Suprapubic skin (tissue), 4 donors: ENCODE measurements at regions not wholly inside any gene's neighbourhood (a gene's known extent, or its start where the extent isn't known, plus 50 kb on each side); places are given as distances from the start of the nearest gene placed in this dataset.

Experiments
- DNase-seq, 2 donors: peaks; one replicate each; pipeline ENCODE4 v3.0.0-alpha.2; 2019; ENCODE audit warnings: low spot score in 2 of 2
- H3K27ac ChIP-seq: fragments of 200-600 bp; sonication (generic); one replicate; pipeline ENCODE4 v1.5.1; 2019
- H3K27me3 ChIP-seq: fragments of 200-600 bp; sonication (generic); one replicate; pipeline ENCODE4 v1.5.1; 2019
- H3K36me3 ChIP-seq: fragments of 200-600 bp; sonication (generic); one replicate; pipeline ENCODE4 v1.5.1; 2019
- H3K4me1 ChIP-seq: fragments of 200-600 bp; sonication (generic); one replicate; pipeline ENCODE4 v1.5.1; 2019
- H3K4me3 ChIP-seq: fragments of 200-600 bp; sonication (generic); one replicate; pipeline ENCODE4 v1.5.1; 2019; ENCODE audit warnings: mild to moderate bottlenecking
- H3K9me3 ChIP-seq: fragments of 200-600 bp; sonication (generic); one replicate; pipeline ENCODE4 v1.5.1; 2019
- EP300 ChIP-seq: sonication (generic); formaldehyde crosslinking; IDR thresholded peaks from one replicate; pipeline ENCODE4 v1.6.1; 2017; ENCODE audit warnings: antibody characterized with exemption
- POLR2A ChIP-seq, 2 donors: fragments of 450-650 bp; IDR thresholded peaks; one replicate each; pipeline ENCODE4 v1.6.1; 2017; ENCODE audit warnings: antibody characterized with exemption in 2 of 2, mild to moderate bottlenecking in 2 of 2, moderate library complexity in 2 of 2
- POLR2AphosphoS5 ChIP-seq, 3 donors: sonication (generic); formaldehyde crosslinking; IDR thresholded peaks; one replicate each; pipeline ENCODE4 v1.6.1; 2017; ENCODE audit warnings: antibody characterized with exemption in 3 of 3
- whole genome bisulfite sequencing: methylation state at CpG from one replicate; pipeline ENCODE4 v1.1.5; 2018; 5-methylcytosine and 5-hydroxymethylcytosine counted together
- TF ChIP-seq, protein P1 (sequence below), 2 donors: fragments of 200-600 bp in 1 of 2; fragments of 450-650 bp in 1 of 2; sonication (generic) in 1 of 2; IDR thresholded peaks; one replicate each; pipeline ENCODE4 v1.5.1; 2016 to 2019; ENCODE audit warnings: antibody characterized with exemption in 2 of 2, mild to moderate bottlenecking in 1 of 2, moderate library complexity in 1 of 2

DNA sequence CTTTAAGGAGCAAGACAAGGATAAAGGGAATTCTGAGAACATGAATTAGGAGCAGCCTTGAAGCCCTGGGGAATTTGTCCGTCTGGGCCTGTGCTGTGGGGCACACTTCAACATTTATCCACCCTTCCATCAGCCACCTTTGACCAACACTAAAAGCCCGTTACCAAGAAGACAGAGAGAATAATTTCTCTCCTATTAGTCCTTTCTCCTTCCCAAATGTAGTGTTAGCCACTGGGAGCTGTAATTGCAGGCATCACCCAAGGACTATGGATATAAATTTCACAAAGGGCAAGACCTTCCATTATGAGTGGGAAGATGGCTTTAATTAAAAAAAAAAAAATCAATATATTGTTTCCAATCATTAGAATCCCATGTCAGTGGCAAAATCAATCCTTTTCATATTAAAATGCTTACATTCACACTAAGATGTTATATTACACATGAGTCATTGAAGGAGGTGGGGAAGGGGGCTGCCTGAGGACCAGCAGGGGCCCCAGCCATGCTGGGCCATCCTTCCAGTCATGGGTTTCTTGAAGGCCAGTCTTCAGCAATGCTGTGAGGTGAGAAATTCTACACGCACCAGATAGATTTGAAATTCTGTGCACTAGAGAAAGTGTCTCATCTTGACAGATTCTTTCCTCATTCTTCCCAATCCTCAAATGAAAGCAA is 292.5 kb upstream of the NRP1 start:
- H3K27ac ChIP-seq = no peak overlapping the region

DNA sequence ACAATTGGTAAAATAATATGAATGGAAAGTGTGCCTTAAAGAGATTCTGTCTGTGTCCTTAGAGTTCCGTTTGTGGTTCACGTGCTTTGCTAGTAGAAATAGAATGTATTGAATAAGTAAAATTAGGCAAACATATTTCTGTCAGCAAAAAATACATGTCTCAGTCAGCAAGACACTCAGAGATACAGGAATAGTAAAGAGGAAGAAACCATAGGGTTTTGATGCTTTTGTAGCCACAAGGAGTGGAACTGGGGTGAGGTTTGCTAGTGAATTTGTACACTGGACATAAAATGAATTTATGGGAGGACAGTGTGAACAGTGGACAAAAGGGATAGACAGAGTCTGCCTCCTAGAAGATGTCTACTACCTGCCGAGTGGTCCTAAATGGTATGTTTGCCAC is 289.2 kb upstream of the NRP1 start:
- H3K4me3 ChIP-seq = no peak overlapping the region
- no peaks in the 10 kb centered on the region for H3K27me3 ChIP-seq
- DNase-seq = no peak
- H3K27ac ChIP-seq = no peak overlapping the region
- H3K9me3 ChIP-seq = no peaks in the 10 kb centered on the region
- no peaks in the 10 kb centered on the region for H3K4me1 ChIP-seq
- no peak for TF ChIP-seq EP300
- no peak for TF ChIP-seq POLR2AphosphoS5 (IDR thresholded peaks at IDR 0.05)
- TF ChIP-seq, protein P1, sequence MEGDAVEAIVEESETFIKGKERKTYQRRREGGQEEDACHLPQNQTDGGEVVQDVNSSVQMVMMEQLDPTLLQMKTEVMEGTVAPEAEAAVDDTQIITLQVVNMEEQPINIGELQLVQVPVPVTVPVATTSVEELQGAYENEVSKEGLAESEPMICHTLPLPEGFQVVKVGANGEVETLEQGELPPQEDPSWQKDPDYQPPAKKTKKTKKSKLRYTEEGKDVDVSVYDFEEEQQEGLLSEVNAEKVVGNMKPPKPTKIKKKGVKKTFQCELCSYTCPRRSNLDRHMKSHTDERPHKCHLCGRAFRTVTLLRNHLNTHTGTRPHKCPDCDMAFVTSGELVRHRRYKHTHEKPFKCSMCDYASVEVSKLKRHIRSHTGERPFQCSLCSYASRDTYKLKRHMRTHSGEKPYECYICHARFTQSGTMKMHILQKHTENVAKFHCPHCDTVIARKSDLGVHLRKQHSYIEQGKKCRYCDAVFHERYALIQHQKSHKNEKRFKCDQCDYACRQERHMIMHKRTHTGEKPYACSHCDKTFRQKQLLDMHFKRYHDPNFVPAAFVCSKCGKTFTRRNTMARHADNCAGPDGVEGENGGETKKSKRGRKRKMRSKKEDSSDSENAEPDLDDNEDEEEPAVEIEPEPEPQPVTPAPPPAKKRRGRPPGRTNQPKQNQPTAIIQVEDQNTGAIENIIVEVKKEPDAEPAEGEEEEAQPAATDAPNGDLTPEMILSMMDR (IDR thresholded peaks at IDR 0.05) = no peak
- no peak for TF ChIP-seq POLR2A (IDR thresholded peaks at IDR 0.05)
- WGBS = 80% methylated on average over 3 of the region's 3 CpGs
- no peaks in the 10 kb centered on the region for H3K36me3 ChIP-seq

More for the DNA sequence above, 292.5 kb upstream of the NRP1 start:
- Histone ChIP-seq H3K4me1 (peaks cover 2% of the 10 kb centered on the region), H3K27me3 (no peaks in the 10 kb centered on the region), H3K4me3 (no peak overlapping the region), H3K36me3 (no peaks in the 10 kb centered on the region), H3K9me3 (no peaks in the 10 kb centered on the region)
- TF ChIP-seq POLR2A (IDR thresholded peaks at IDR 0.05) = no peak
- TF ChIP-seq, protein P1 (IDR thresholded peaks at IDR 0.05) = no peak
- no peak for TF ChIP-seq EP300
- no peak for TF ChIP-seq POLR2AphosphoS5 (IDR thresholded peaks at IDR 0.05)
- DNase-seq = no peak
- WGBS = 97% methylated on average over 3 of the region's 3 CpGs

DNA sequence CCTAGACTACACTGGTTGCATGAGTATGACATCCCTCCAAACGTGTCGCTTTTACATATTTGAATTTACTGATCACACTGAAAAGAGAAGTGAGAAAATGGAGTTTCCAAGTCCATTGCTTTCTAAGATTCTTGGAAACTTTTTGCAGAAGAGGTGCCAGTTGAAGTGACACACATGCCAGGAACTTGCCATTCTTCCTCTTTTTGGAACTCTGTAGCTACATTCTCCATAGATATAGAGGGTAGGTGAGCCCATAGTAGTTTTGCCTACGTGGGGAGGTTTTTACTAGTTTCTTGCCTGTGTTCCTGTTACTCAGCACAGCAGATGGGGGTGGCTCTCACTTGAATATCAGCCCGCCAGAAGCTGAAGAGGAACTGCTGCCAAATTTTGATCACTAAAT is 286.6 kb upstream of the NRP1 start:
- WGBS = 55% methylated on average over 4 of the region's 4 CpGs
- no peak for DNase-seq

DNA sequence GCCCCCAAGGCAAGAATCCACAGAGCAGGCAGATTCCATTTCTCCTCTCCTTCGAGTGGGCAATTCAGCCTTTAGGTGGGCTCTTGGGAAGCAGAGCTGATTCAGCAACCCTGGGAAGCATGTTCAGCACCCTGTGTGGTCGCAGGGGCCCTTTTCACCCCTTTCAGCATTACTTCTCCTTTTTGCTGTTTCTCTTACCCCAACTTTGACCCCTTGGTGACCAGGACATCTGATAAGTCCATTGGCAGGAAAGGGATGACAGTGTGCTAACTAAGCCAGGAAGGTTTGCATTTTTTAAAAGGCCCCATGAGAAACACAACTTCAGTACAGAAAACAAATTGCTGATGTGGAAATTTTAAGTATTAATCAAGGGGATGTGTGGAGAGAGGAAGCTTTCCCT is 283.7 kb upstream of the NRP1 start:
- Histone ChIP-seq H3K4me1 (no peaks in the 10 kb centered on the region), H3K36me3 (no peaks in the 10 kb centered on the region), H3K27ac (no peak overlapping the region), H3K9me3 (no peaks in the 10 kb centered on the region), H3K27me3 (no peaks in the 10 kb centered on the region), H3K4me3 (no peak overlapping the region)
- 82% methylated on average over 2 of the region's 2 CpGs for WGBS
- TF ChIP-seq EP300 (no peak), POLR2A (IDR thresholded peaks at IDR 0.05) (no peak), POLR2AphosphoS5 (IDR thresholded peaks at IDR 0.05) (no peak)
- TF ChIP-seq, protein P1 (IDR thresholded peaks at IDR 0.05) = no peak
- no peak for DNase-seq

More for the DNA sequence above, 286.6 kb upstream of the NRP1 start:
- Histone ChIP-seq H3K27ac (no peak overlapping the region), H3K4me3 (no peak overlapping the region), H3K27me3 (no peaks in the 10 kb centered on the region), H3K36me3 (no peaks in the 10 kb centered on the region), H3K9me3 (no peaks in the 10 kb centered on the region), H3K4me1 (no peaks in the 10 kb centered on the region)
- TF ChIP-seq EP300 = no peak
- TF ChIP-seq, protein P1 (IDR thresholded peaks at IDR 0.05) = no peak
- TF ChIP-seq POLR2A (IDR thresholded peaks at IDR 0.05) = no peak
- TF ChIP-seq POLR2AphosphoS5 (IDR thresholded peaks at IDR 0.05) = no peak

DNA sequence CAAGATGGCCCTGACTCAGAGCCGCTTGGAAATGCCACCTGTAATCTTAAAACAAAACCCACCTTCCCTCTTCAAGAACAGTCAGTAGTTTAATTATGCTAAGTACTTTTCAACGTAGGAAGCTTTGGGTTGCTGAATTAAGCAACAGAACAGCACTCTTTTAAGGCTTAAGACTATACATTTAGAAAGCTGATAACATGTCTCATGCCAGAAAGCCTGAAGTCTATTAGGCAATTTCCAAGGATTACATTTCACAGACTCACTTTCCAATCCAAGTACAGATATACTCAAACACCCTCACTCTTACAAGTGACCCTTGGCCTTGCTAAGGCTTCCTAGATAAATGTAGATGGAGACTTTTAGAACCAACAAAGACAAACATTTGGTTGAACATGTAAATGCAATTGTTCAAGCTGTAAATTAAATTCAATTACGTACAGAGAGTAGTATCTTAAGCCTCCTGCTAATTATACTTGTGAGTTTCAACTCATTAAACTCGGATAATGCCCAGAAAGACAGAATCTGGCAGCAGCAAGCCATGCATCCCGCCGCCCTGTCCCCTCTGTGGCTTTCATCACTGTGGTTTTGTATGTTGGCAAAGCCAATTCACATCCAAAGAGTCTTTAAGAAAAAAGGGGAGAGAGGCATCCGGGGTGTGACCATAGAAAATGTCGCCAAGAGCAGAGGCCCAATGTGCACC is 283.1 kb upstream of the NRP1 start:
- no peak overlapping the region for H3K4me3 ChIP-seq
- H3K27ac ChIP-seq = no peak overlapping the region
- no peak for DNase-seq
- no peaks in the 10 kb centered on the region for H3K9me3 ChIP-seq
- no peaks in the 10 kb centered on the region for H3K27me3 ChIP-seq
- 93% methylated on average over 8 of the region's 8 CpGs for WGBS
- H3K36me3 ChIP-seq = no peaks in the 10 kb centered on the region
- H3K4me1 ChIP-seq = no peaks in the 10 kb centered on the region
- TF ChIP-seq POLR2A (IDR thresholded peaks at IDR 0.05) = no peak
- TF ChIP-seq EP300 = no peak
- TF ChIP-seq, protein P1 (IDR thresholded peaks at IDR 0.05) = no peak
- no peak for TF ChIP-seq POLR2AphosphoS5 (IDR thresholded peaks at IDR 0.05)
